Neural cell (in vitro differentiated cells): ENCODE measurements at regions not wholly inside any gene's neighbourhood (a gene's known extent, or its start where the extent isn't known, plus 50 kb on each side); places are given as distances from the start of the nearest gene placed in this dataset.

ENCODE experiments used
- H2AFZ ChIP-seq: fragments of 200-600, 300-800 bp; sonication (generic), shearing (Covaris generic); 2 replicates; pipeline ENCODE4 v1.6.0; 2014; ENCODE audit warnings: low read depth, mild to moderate bottlenecking, antibody characterized with exemption, low read length, moderate library complexity
- H3F3A ChIP-seq: fragments of 200-600 bp; shearing (Covaris generic); 2 replicates; pipeline ENCODE4 v1.6.1; 2016; ENCODE audit warnings: mild to moderate bottlenecking, moderate library complexity, mixed read lengths, antibody characterized with exemption, low read length; ENCODE audit not compliant: insufficient read depth, poor library complexity, severe bottlenecking
- H3K27ac ChIP-seq: fragments of 200-600, 300-800 bp; sonication (generic), shearing (Covaris generic); 2 replicates; pipeline ENCODE4 v1.5.1; 2014; ENCODE audit warnings: mild to moderate bottlenecking, low read length, moderate library complexity
- H3K27me3 ChIP-seq: fragments of 300-800, 200-600 bp; sonication (generic), shearing (Covaris generic); 2 replicates; pipeline ENCODE4 v1.6.0; 2014; ENCODE audit warnings: mild to moderate bottlenecking, low read depth, low read length, moderate library complexity; ENCODE audit not compliant: insufficient read depth
- H3K36me3 ChIP-seq: fragments of 300-800, 200-600 bp; sonication (generic), shearing (Covaris generic); 2 replicates; pipeline ENCODE4 v1.5.1; 2014; ENCODE audit warnings: mild to moderate bottlenecking, antibody characterized with exemption, low read length, moderate library complexity; ENCODE audit not compliant: insufficient read depth
- H3K4me2 ChIP-seq: fragments of 300-800, 200-600 bp; sonication (generic), shearing (Covaris generic); 2 replicates; pipeline ENCODE4 v1.6.0; 2014; ENCODE audit warnings: mild to moderate bottlenecking, low read length
- H3K4me3 ChIP-seq: fragments of 300-800, 200-600 bp; sonication (generic), shearing (Covaris generic); 2 replicates; pipeline ENCODE4 v1.5.1; 2014; ENCODE audit warnings: mild to moderate bottlenecking, low read length, moderate library complexity
- H3K79me2 ChIP-seq: fragments of 200-600 bp; shearing (Covaris generic); replicated peaks from 2 replicates; pipeline ENCODE4 v1.6.0; 2014; ENCODE audit warnings: mild to moderate bottlenecking, low read length, moderate library complexity; ENCODE audit not compliant: insufficient read depth
- H3K9ac ChIP-seq: fragments of 300-800, 200-600 bp; sonication (generic), shearing (Covaris generic); 2 replicates; pipeline ENCODE4 v1.6.1; 2016; ENCODE audit warnings: mild to moderate bottlenecking, low read length, mixed read lengths
- H3K9me2 ChIP-seq: fragments of 200-600 bp; shearing (Covaris generic); 2 replicates; pipeline ENCODE4 v1.6.1; 2016; ENCODE audit warnings: mild to moderate bottlenecking, low read length, mixed read lengths; ENCODE audit not compliant: insufficient read depth
- H3K9me3 ChIP-seq: fragments of 200-600, 300-800 bp; sonication (generic), shearing (Covaris generic); 2 replicates; pipeline ENCODE4 v1.6.1; 2016; ENCODE audit warnings: mild to moderate bottlenecking, mixed run types, low read length, moderate library complexity, mixed read lengths
- H4K20me1 ChIP-seq: fragments of 200-600 bp; shearing (Covaris generic); 2 replicates; pipeline ENCODE4 v1.6.1; 2016; ENCODE audit warnings: mild to moderate bottlenecking, mixed run types; ENCODE audit not compliant: insufficient read depth
- CTCF ChIP-seq: fragments of 450-650 bp; IDR thresholded peaks from 2 replicates; pipeline ENCODE4 v1.5.1; 2014; ENCODE audit warnings: antibody characterized with exemption, mild to moderate bottlenecking, moderate library complexity; ENCODE audit not compliant: poor library complexity, severe bottlenecking
- EP300 ChIP-seq: fragments of 450-650 bp; conservative IDR thresholded peaks from 2 replicates; pipeline ENCODE4 v1.6.1; 2014; ENCODE audit warnings: antibody characterized with exemption, mild to moderate bottlenecking, moderate library complexity; ENCODE audit not compliant: poor library complexity, severe bottlenecking
- EZH2 ChIP-seq: fragments of 200-600, 300-800 bp; shearing (Covaris generic), sonication (generic); IDR thresholded peaks from 2 replicates; pipeline ENCODE4 v1.6.1; 2014; ENCODE audit warnings: antibody characterized with exemption, low read length, borderline replicate concordance, mild to moderate bottlenecking; ENCODE audit not compliant: insufficient read depth, poor library complexity, severe bottlenecking
- MXI1 ChIP-seq: fragments of 450-650 bp; conservative IDR thresholded peaks from 2 replicates; pipeline ENCODE4 v1.6.1; 2014; ENCODE audit warnings: antibody characterized with exemption, mild to moderate bottlenecking; ENCODE audit not compliant: poor library complexity, severe bottlenecking
- POLR2AphosphoS5 ChIP-seq: IDR thresholded peaks from 2 replicates; pipeline ENCODE4 v1.6.1; 2012
- RAD21 ChIP-seq: fragments of 450-650 bp; conservative IDR thresholded peaks from 2 replicates; pipeline ENCODE4 v1.6.1; 2014; ENCODE audit warnings: antibody characterized with exemption, mild to moderate bottlenecking, moderate library complexity
- REST ChIP-seq: IDR thresholded peaks from 2 replicates; pipeline ENCODE4 v1.6.1; 2012; ENCODE audit warnings: borderline replicate concordance
- SMC3 ChIP-seq: fragments of 450-650 bp; conservative IDR thresholded peaks from 2 replicates; pipeline ENCODE4 v1.6.1; 2014; ENCODE audit warnings: antibody characterized with exemption, mild to moderate bottlenecking, moderate library complexity; ENCODE audit not compliant: poor library complexity
- TAF1 ChIP-seq: IDR thresholded peaks from 2 replicates; pipeline ENCODE4 v1.6.1; 2012; ENCODE audit warnings: low read depth

DNA sequence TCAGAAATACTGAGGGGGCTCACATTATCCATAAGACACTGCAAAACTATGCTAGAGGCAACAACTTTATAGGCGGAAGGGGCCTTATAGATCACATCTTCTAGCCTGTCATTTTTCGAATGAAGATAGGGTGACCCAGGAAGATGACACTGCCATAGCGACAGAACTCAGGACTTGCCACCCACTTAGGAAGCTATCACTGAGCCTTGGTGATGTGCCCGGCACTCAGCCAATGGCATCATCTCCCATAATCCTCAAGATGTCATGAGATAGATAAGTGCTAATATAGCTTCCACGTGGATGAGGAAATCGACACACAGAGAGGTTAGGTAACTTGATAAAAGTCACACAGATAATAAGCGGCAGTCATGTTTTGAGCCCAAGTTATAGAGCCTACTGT, 346.6 kb downstream of the DHX15 start:
- Histone ChIP-seq H4K20me1 (no peaks in the 10 kb centered on the region), H3K9me3 (no peaks in the 10 kb centered on the region), H3K9ac (no peak overlapping the region), H3K4me2 (no peak overlapping the region), H3F3A (no peaks in the 10 kb centered on the region), H3K79me2 (no peaks in the 10 kb centered on the region), H3K27ac (no peak overlapping the region), H3K27me3 (no peaks in the 10 kb centered on the region), H3K9me2 (no peaks in the 10 kb centered on the region), H3K4me3 (no peak overlapping the region), H2AFZ (no peak overlapping the region), H3K36me3 (no peaks in the 10 kb centered on the region)
- TF ChIP-seq REST (no peak), EZH2 (no peak), MXI1 (no peak), POLR2AphosphoS5 (no peak), RAD21 (no peak), TAF1 (no peak), CTCF (no peak), EP300 (no peak), SMC3 (no peak)

GRCh38 chr4:24236532-24236931, 346.7 kb upstream of the PPARGC1A start:
- H3K27me3 ChIP-seq, result no peaks in the 10 kb centered on the region
- H2AFZ ChIP-seq, result no peak overlapping the region
- no peaks in the 10 kb centered on the region for H3K79me2 ChIP-seq
- H3F3A ChIP-seq, result no peaks in the 10 kb centered on the region
- TF ChIP-seq MXI1, result no peak
- TF ChIP-seq CTCF, result no peak
- no peak for TF ChIP-seq EP300
- no peak for TF ChIP-seq EZH2
- no peak for TF ChIP-seq RAD21
- TF ChIP-seq SMC3, result no peak
- no peak for TF ChIP-seq POLR2AphosphoS5
- H3K36me3 ChIP-seq, result no peaks in the 10 kb centered on the region
- H3K4me3 ChIP-seq, result no peak overlapping the region
- H4K20me1 ChIP-seq, result no peaks in the 10 kb centered on the region
- H3K27ac ChIP-seq, result no peak overlapping the region
- no peak overlapping the region for H3K9ac ChIP-seq
- H3K4me2 ChIP-seq, result no peak overlapping the region
- H3K9me2 ChIP-seq, result no peaks in the 10 kb centered on the region
- H3K9me3 ChIP-seq, result no peaks in the 10 kb centered on the region
